ENCODE measurements at regions not wholly inside any gene's neighbourhood (a gene's known extent, or its start where the extent isn't known, plus 50 kb on each side); places are given as distances from the start of the nearest gene placed in this dataset.

GRCh38 chr13:54184576-54184975, 1156.0 kb downstream of the OLFM4 start:
- 85 to 88% methylated on average over 4 of the region's 4 CpGs for WGBS, 2 donors
- Histone ChIP-seq H3K4me3 (no peak overlapping the region), H3K27ac (no peak overlapping the region), H3K9me3 (no peaks in the 10 kb centered on the region), H3K36me3 (no peaks in the 10 kb centered on the region), H3K27me3 (no peaks in the 10 kb centered on the region), H3K4me1 (no peaks in the 10 kb centered on the region)
- intact Hi-C loops (cut with DNase I), result no loop called here
- no peak for DNase-seq
- TF ChIP-seq, protein P1, sequence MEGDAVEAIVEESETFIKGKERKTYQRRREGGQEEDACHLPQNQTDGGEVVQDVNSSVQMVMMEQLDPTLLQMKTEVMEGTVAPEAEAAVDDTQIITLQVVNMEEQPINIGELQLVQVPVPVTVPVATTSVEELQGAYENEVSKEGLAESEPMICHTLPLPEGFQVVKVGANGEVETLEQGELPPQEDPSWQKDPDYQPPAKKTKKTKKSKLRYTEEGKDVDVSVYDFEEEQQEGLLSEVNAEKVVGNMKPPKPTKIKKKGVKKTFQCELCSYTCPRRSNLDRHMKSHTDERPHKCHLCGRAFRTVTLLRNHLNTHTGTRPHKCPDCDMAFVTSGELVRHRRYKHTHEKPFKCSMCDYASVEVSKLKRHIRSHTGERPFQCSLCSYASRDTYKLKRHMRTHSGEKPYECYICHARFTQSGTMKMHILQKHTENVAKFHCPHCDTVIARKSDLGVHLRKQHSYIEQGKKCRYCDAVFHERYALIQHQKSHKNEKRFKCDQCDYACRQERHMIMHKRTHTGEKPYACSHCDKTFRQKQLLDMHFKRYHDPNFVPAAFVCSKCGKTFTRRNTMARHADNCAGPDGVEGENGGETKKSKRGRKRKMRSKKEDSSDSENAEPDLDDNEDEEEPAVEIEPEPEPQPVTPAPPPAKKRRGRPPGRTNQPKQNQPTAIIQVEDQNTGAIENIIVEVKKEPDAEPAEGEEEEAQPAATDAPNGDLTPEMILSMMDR (IDR thresholded peaks at IDR 0.05), result no peak
- TF ChIP-seq POLR2A (IDR thresholded peaks at IDR 0.05) (no peak), EP300 (IDR thresholded peaks at IDR 0.05) (no peak), POLR2AphosphoS5 (IDR thresholded peaks at IDR 0.05) (no peak)

- DNase-seq, result no peak
- intact Hi-C loops (cut with DNase I), result no loop called here
Observed at GRCh38 chr13:54185101-54185500, 1156.5 kb downstream of the OLFM4 start.

GRCh38 chr13:54185785-54186184, 1157.2 kb downstream of the OLFM4 start:
- Histone ChIP-seq H3K9me3 (no peaks in the 10 kb centered on the region), H3K27ac (no peak overlapping the region), H3K4me3 (no peak overlapping the region), H3K36me3 (no peaks in the 10 kb centered on the region), H3K27me3 (no peaks in the 10 kb centered on the region), H3K4me1 (no peaks in the 10 kb centered on the region)
- 33 to 50% methylated on average over 1 of the region's 1 CpG for WGBS, 2 donors
- intact Hi-C loops (cut with DNase I), result no loop called here
- DNase-seq, result no peak
- TF ChIP-seq POLR2A (IDR thresholded peaks at IDR 0.05), result no peak
- no peak for TF ChIP-seq EP300 (IDR thresholded peaks at IDR 0.05)
- TF ChIP-seq, protein P1 (IDR thresholded peaks at IDR 0.05), result no peak
- no peak for TF ChIP-seq POLR2AphosphoS5 (IDR thresholded peaks at IDR 0.05)

More at GRCh38 chr13:54185101-54185500, 1156.5 kb downstream of the OLFM4 start:
- H3K4me3 ChIP-seq, result no peak overlapping the region
- no peaks in the 10 kb centered on the region for H3K4me1 ChIP-seq
- WGBS, 2 donors, result 64 to 66% methylated on average over 2 of the region's 2 CpGs
- H3K36me3 ChIP-seq, result no peaks in the 10 kb centered on the region
- no peaks in the 10 kb centered on the region for H3K9me3 ChIP-seq
- H3K27me3 ChIP-seq, result no peaks in the 10 kb centered on the region
- no peak overlapping the region for H3K27ac ChIP-seq
- TF ChIP-seq EP300 (IDR thresholded peaks at IDR 0.05), result no peak
- TF ChIP-seq POLR2A (IDR thresholded peaks at IDR 0.05), result no peak
- no peak for TF ChIP-seq POLR2AphosphoS5 (IDR thresholded peaks at IDR 0.05)
- TF ChIP-seq, protein P1 (IDR thresholded peaks at IDR 0.05), result no peak

DNA sequence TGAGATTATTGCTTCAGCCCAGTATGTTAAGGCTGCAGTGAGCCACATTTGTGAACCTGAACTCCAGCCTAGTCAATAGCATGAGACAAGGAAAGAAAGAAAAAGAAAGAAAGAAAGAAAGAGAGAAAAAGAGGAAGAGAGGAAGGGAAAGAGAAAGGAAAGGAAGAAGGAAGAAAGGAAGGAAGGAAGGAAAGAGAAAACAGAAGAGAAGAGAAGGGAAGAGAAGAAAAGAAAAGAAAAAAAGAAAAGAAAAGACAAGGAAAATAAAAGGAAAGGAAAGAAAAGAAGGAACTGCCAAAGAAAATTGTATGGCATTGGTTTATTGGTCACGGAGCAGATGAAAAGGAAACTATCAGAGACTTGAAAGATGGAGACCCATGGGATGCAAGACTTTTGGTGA, 1158.8 kb downstream of the OLFM4 start:
- intact Hi-C loops (cut with DNase I), result no loop called here
- H3K9me3 ChIP-seq, result no peaks in the 10 kb centered on the region
- no peak overlapping the region for H3K27ac ChIP-seq
- H3K4me3 ChIP-seq, result no peak overlapping the region
- no peaks in the 10 kb centered on the region for H3K27me3 ChIP-seq
- WGBS, 2 donors, result 87 to 93% methylated on average over 1 of the region's 1 CpG
- no peaks in the 10 kb centered on the region for H3K36me3 ChIP-seq
- no peak for TF ChIP-seq POLR2AphosphoS5 (IDR thresholded peaks at IDR 0.05)
- TF ChIP-seq, protein P1 (IDR thresholded peaks at IDR 0.05), result no peak
- TF ChIP-seq POLR2A (IDR thresholded peaks at IDR 0.05), result no peak
- no peak for TF ChIP-seq EP300 (IDR thresholded peaks at IDR 0.05)
- H3K4me1 ChIP-seq, result no peaks in the 10 kb centered on the region
- no peak for DNase-seq

Measured in sigmoid colon (tissue), 6 donors.